Esophagus squamous epithelium (tissue), 5 donors: ENCODE measurements at regions not wholly inside any gene's neighbourhood (a gene's known extent, or its start where the extent isn't known, plus 50 kb on each side); places are given as distances from the start of the nearest gene placed in this dataset.
A peak's percentile ranks its signal among the peaks of the same experiment; 100 is the strongest.

ENCODE experiments used
- DNase-seq: peaks from one replicate; lab custom pipeline; 2025; lab: John Stamatoyannopoulos, UW
- H3K27ac ChIP-seq, 4 donors: fragments of 200-600 bp; sonication (generic); one replicate each; pipeline ENCODE4 v1.5.1; 2016 to 2019; ENCODE audit warnings: mild to moderate bottlenecking in 1 of 4
- H3K27me3 ChIP-seq, 4 donors: fragments of 200-600 bp; sonication (generic); 1 replicate in 3 of 4; 2 replicates in 1 of 4; pipeline versions ENCODE4 v1.5.1 to v1.6.0; 2017 to 2021; ENCODE audit warnings: antibody characterized with exemption in 1 of 4
- H3K36me3 ChIP-seq, 3 donors: fragments of 200-600 bp; sonication (generic); one replicate each; pipeline ENCODE4 v1.5.1; 2016 to 2019
- H3K4me1 ChIP-seq, 3 donors: fragments of 200-600 bp; sonication (generic); one replicate each; pipeline ENCODE4 v1.5.1; 2017 to 2019
- H3K4me3 ChIP-seq, 4 donors: fragments of 200-600 bp; sonication (generic); 1 replicate in 3 of 4; 2 replicates in 1 of 4; pipeline ENCODE4 v1.5.1; 2016 to 2019; ENCODE audit warnings: mild to moderate bottlenecking in 2 of 4, moderate library complexity in 1 of 4
- H3K9me3 ChIP-seq, 3 donors: fragments of 200-600 bp; sonication (generic); one replicate each; pipeline ENCODE4 v1.5.1; 2016 to 2019
- POLR2A ChIP-seq, 4 donors: fragments of 450-650 bp; IDR thresholded peaks; one replicate each; pipeline ENCODE4 v1.6.1; 2017; ENCODE audit warnings: antibody characterized with exemption in 4 of 4, mild to moderate bottlenecking in 4 of 4, moderate library complexity in 3 of 4
- WGBS, 2 donors: methylation state at CpG; one replicate each; pipeline ENCODE4 v1.1.5; 2018; 5-methylcytosine and 5-hydroxymethylcytosine counted together
- intact Hi-C: fragments of 100-400 bp; cut with DNase I; formaldehyde crosslinking; loops from one replicate; pipeline ENCODE4 v1.15.0; 2022
- TF ChIP-seq, protein P1 (sequence below), 6 experiments: fragments of 450-650 bp in 4 of 6; fragments of 200-600 bp in 2 of 6; sonication (generic) in 2 of 6; IDR thresholded peaks; one replicate each; pipeline ENCODE4 v1.5.1; 2016 to 2019; ENCODE audit warnings: antibody characterized with exemption in 6 of 6, mild to moderate bottlenecking in 4 of 6, moderate library complexity in 4 of 6
- donor health status: DM: yes; HTN: yes; CAD: no.

DNA sequence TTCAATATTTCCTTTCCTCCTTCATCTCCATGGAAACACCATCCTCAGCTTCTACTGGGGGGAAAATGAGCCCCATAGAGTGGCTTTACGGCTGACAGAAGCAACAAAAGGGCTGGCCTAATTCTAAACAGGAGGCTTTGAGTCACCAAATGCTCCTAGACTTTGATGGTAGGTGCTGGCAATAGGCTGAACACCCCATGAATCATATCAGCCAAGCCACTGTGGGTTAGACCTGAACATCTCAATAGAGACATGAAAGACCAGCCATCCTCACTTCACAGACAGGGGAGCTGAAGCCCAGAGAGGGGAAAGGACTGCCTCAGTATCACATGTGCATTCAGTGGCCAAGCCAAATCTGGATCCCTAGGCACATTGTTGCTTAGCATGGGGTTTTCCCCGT, 107.6 kb downstream of the AMER1 start:
- Histone ChIP-seq H3K36me3 (no peaks in the 10 kb centered on the region), H3K27ac (no peak overlapping the region), H3K27me3 (no peaks in the 10 kb centered on the region), H3K9me3 (no peaks in the 10 kb centered on the region), H3K4me3 (no peak overlapping the region), H3K4me1 (no peaks in the 10 kb centered on the region)
- WGBS, 2 donors = 60 to 67% methylated on average over 1 of the region's 2 CpGs
- intact Hi-C loops = no loop called here
- DNase-seq = no peak
- TF ChIP-seq POLR2A (IDR thresholded peaks at IDR 0.05) = no peak
- TF ChIP-seq, protein P1, sequence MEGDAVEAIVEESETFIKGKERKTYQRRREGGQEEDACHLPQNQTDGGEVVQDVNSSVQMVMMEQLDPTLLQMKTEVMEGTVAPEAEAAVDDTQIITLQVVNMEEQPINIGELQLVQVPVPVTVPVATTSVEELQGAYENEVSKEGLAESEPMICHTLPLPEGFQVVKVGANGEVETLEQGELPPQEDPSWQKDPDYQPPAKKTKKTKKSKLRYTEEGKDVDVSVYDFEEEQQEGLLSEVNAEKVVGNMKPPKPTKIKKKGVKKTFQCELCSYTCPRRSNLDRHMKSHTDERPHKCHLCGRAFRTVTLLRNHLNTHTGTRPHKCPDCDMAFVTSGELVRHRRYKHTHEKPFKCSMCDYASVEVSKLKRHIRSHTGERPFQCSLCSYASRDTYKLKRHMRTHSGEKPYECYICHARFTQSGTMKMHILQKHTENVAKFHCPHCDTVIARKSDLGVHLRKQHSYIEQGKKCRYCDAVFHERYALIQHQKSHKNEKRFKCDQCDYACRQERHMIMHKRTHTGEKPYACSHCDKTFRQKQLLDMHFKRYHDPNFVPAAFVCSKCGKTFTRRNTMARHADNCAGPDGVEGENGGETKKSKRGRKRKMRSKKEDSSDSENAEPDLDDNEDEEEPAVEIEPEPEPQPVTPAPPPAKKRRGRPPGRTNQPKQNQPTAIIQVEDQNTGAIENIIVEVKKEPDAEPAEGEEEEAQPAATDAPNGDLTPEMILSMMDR (IDR thresholded peaks at IDR 0.05) = no peak

DNA sequence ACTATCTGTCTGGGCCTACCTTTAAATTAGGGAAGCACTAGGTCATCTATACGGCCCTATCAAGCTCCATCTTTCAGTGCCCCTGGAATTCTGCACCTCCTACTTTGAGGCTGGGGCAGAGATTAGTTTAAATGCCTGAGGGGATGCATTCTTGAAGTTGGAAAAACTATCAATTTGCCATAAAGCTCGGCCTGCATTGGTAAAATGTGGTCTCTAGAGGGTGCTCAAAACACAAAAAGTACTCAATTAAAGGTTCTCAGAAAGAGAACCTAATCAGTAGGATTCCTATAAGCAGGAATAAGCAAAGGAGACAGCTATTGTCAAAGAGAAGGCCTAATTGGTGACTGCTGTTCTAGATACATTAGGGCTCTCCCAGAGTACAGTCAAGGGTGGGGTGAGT, 111.7 kb downstream of the AMER1 start:
- Histone ChIP-seq H3K4me1 (no peaks in the 10 kb centered on the region), H3K4me3 (no peak overlapping the region), H3K9me3 (peaks cover 0 to 12% (median 0%) of the 10 kb centered on the region in 3 donors), H3K27ac (no peak overlapping the region), H3K36me3 (no peaks in the 10 kb centered on the region), H3K27me3 (no peaks in the 10 kb centered on the region)
- DNase-seq = no peak
- TF ChIP-seq, protein P1 (IDR thresholded peaks at IDR 0.05) = peak in 4 of 6 experiments; percentile 13 to 43 (median 20)
- no peak for TF ChIP-seq POLR2A (IDR thresholded peaks at IDR 0.05)
- WGBS, 2 donors = 20 to 24% methylated on average over 1 to 2 of the region's 2 CpGs
- intact Hi-C loops = no loop called here
